B cell (primary cell): ENCODE measurements at regions not wholly inside any gene's neighbourhood (a gene's known extent, or its start where the extent isn't known, plus 50 kb on each side); places are given as distances from the start of the nearest gene placed in this dataset.

Experiments
- ATAC-seq: fragments of 200-7000 bp; cut with Tn5 transposase; one replicate; pipeline ENCODE4 v1.10.0; 2021; ENCODE audit warnings: low read depth, mild to moderate bottlenecking, moderate number of reproducible peaks, moderate library complexity
- CTCF ChIA-PET: fragments of 350-600 bp; sonication (Branson Sonifier 250); formaldehyde crosslinking; loops from one replicate; lab custom pipeline; 2021; ENCODE audit warnings: antibody characterized with exemption, inconsistent platforms; lab: Charles Lee
- POLR2A ChIA-PET: fragments of 350-600 bp; sonication (Branson Sonifier 250); formaldehyde crosslinking; loops from one replicate; lab custom pipeline; 2021; ENCODE audit warnings: antibody characterized with exemption; lab: Charles Lee
- DNase-seq: peaks from one replicate; pipeline ENCODE4 v3.0.0; 2013
- H2AFZ ChIP-seq: 2 replicates; pipeline ENCODE4 v1.6.1; 2012; ENCODE audit warnings: mild to moderate bottlenecking, low read depth, low read length; ENCODE audit not compliant: insufficient read depth, poor library complexity, severe bottlenecking
- H3K27ac ChIP-seq, 2 donors: 1 replicate in 1 of 2; 2 replicates in 1 of 2; pipeline ENCODE4 v1.5.1; 2012 to 2013; ENCODE audit warnings: low read length in 2 of 2, mild to moderate bottlenecking in 2 of 2, moderate library complexity in 1 of 2
- H3K27me3 ChIP-seq, 4 experiments: fragments of 200-600 bp in 1 of 4; sonication (generic) in 1 of 4; replicated peaks in 1 of 4; 1 replicate in 2 of 4; 2 replicates in 2 of 4; pipeline versions ENCODE4 v1.6.1 to v1.7.0; 2013 to 2016; ENCODE audit warnings: low read length in 3 of 4, mild to moderate bottlenecking in 2 of 4, mixed read lengths in 1 of 4, moderate library complexity in 1 of 4; ENCODE audit not compliant: insufficient read depth in 4 of 4, control insufficient read depth in 3 of 4; ENCODE audit errors: control extremely low read depth in 1 of 4
- H3K36me3 ChIP-seq, 2 experiments: replicated peaks in 1 of 2; 1 replicate in 1 of 2; 2 replicates in 1 of 2; pipeline versions ENCODE4 v1.6.1 to v1.7.1; 2013; ENCODE audit warnings: low read length in 1 of 2; ENCODE audit not compliant: insufficient read depth in 2 of 2, control insufficient read depth in 1 of 2; ENCODE audit errors: control extremely low read depth in 1 of 2, extremely low read depth in 1 of 2
- H3K4me1 ChIP-seq, 2 donors: fragments of 200-600 bp in 1 of 2; sonication (generic) in 1 of 2; 1 replicate in 1 of 2; 2 replicates in 1 of 2; pipeline versions ENCODE4 v1.5.1 to v1.6.1; 2013 to 2017; ENCODE audit warnings: low read length in 2 of 2; ENCODE audit not compliant: control insufficient read depth in 2 of 2, insufficient read depth in 2 of 2
- H3K4me2 ChIP-seq: replicated peaks from 2 replicates; pipeline ENCODE3; 2012; ENCODE audit warnings: mild to moderate bottlenecking, low read depth, low read length; ENCODE audit not compliant: poor library complexity, severe bottlenecking
- H3K4me3 ChIP-seq, 5 experiments: fragments of 200-600 bp in 1 of 5; sonication (generic) in 1 of 5; 1 replicate in 3 of 5; 2 replicates in 2 of 5; pipeline versions ENCODE4 v1.5.1 to v1.7.0; 2011 to 2016; ENCODE audit warnings: low read length in 4 of 5, mild to moderate bottlenecking in 4 of 5, low read depth in 2 of 5, control low read depth in 1 of 5, moderate library complexity in 1 of 5; ENCODE audit not compliant: insufficient read depth in 1 of 5; ENCODE audit errors: control extremely low read depth in 1 of 5, extremely low read depth in 1 of 5
- H3K79me2 ChIP-seq: fragments of 200-600 bp; sonication (generic); one replicate; pipeline ENCODE4 v1.6.0; 2016; ENCODE audit warnings: low read length; ENCODE audit not compliant: control insufficient read depth, insufficient read depth
- H3K9ac ChIP-seq: fragments of 200-600 bp; sonication (generic); 2 replicates; pipeline ENCODE4 v1.6.1; 2017; ENCODE audit warnings: mild to moderate bottlenecking, low read length, moderate library complexity
- H3K9me3 ChIP-seq, 3 donors: one replicate each; pipeline versions ENCODE4 v1.6.1 to v1.7.1; 2013; ENCODE audit warnings: low read length in 2 of 3; ENCODE audit not compliant: control insufficient read depth in 2 of 3, insufficient read depth in 1 of 3; ENCODE audit errors: control extremely low read depth in 1 of 3
- H4K20me1 ChIP-seq: 2 replicates; pipeline ENCODE4 v1.6.0; 2012; ENCODE audit warnings: mild to moderate bottlenecking, low read length; ENCODE audit not compliant: insufficient read depth, control insufficient read depth, poor library complexity, severe bottlenecking
- H3K27ac Mint-ChIP-seq: one replicate; pipeline ENCODE4 v1.8.0; 2021; ENCODE audit warnings: mixed read lengths
- H3K27me3 Mint-ChIP-seq: one replicate; pipeline ENCODE4 v1.8.0; 2021; ENCODE audit warnings: mixed read lengths
- H3K4me1 Mint-ChIP-seq: one replicate; pipeline ENCODE4 v1.8.0; 2021; ENCODE audit warnings: mixed read lengths
- H3K4me3 Mint-ChIP-seq: one replicate; pipeline ENCODE4 v1.8.0; 2021; ENCODE audit warnings: mixed read lengths
- H3K9me3 Mint-ChIP-seq: one replicate; pipeline ENCODE4 v1.8.0; 2022; ENCODE audit warnings: mixed read lengths; ENCODE audit not compliant: insufficient read depth
- CTCF ChIP-seq: fragments of 200-600 bp; IDR thresholded peaks from one replicate; pipeline ENCODE4 v1.8.0; 2022; ENCODE audit warnings: antibody characterized with exemption, mild to moderate bottlenecking
- EZH2 ChIP-seq: IDR thresholded peaks from 2 replicates; pipeline ENCODE4 v1.6.1; 2012; ENCODE audit warnings: borderline replicate concordance, low read depth, mild to moderate bottlenecking, moderate library complexity, low read length; ENCODE audit not compliant: insufficient read depth, poor library complexity, severe bottlenecking
- WGBS: methylation state at CpG from one replicate; pipeline ENCODE4 v1.1.5; 2013; ENCODE audit warnings: missing lambda C conversion rate; ENCODE audit not compliant: insufficient coverage; 5-methylcytosine and 5-hydroxymethylcytosine counted together
- intact Hi-C: fragments of 100-400 bp; cut with micrococcal nuclease; formaldehyde crosslinking; loops from one replicate; pipeline ENCODE4 v1.10.0; 2022

DNA sequence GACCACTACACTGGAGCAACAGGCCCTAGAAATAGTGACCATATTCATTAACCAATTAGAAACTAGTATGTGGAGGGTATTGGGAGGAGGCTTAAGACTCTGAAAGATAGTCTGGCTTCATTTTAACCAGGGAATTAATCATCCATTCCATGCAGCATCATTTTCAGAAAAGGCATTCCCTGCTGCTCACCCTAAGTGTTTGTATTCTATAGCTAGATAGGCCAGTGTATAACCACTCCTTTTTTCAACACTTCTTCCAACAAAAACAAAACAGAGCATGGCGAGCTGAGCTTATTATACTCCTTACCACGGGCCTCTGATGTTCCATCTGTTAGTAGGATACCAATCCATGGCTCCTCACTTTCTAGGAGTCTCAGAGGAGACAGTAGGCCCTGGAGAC is 112.0 kb upstream of the PKDCC start:
- CTCF ChIA-PET: no interaction called here
- peaks cover 28% of the 10 kb centered on the region for H3K27me3 Mint-ChIP-seq

GRCh38 chr2:41936771-41937463 is 110.9 kb upstream of the PKDCC start:
- H3K4me1 Mint-ChIP-seq: no peaks in the 10 kb centered on the region
- no peak overlapping the region for H3K27ac Mint-ChIP-seq
- no peak for ATAC-seq
- no peak overlapping the region for H3K4me3 ChIP-seq
- no peaks in the 10 kb centered on the region for H3K79me2 ChIP-seq
- H3K9me3 Mint-ChIP-seq: no peaks in the 10 kb centered on the region
- H3K9ac ChIP-seq: no peak overlapping the region
- no peaks in the 10 kb centered on the region for H3K4me1 ChIP-seq
- TF ChIP-seq EZH2 (no peak), CTCF (no peak)
- H3K27me3 ChIP-seq: peaks cover 0 to 6% (median 0%) of the 10 kb centered on the region in 4 experiments
- DNase-seq: no peak
- H3K27me3 Mint-ChIP-seq: peaks cover 22% of the 10 kb centered on the region
- no peak overlapping the region for H2AFZ ChIP-seq
- no peak overlapping the region for H3K4me2 ChIP-seq
- POLR2A ChIA-PET: no interaction called here
- no peak overlapping the region for H3K27ac ChIP-seq
- H3K36me3 ChIP-seq: no peaks in the 10 kb centered on the region
- CTCF ChIA-PET: no interaction called here
- intact Hi-C loops: no loop called here
- no peak overlapping the region for H3K4me3 Mint-ChIP-seq
- no peaks in the 10 kb centered on the region for H4K20me1 ChIP-seq
- 90% methylated on average over 3 of the region's 7 CpGs for WGBS
- no peaks in the 10 kb centered on the region for H3K9me3 ChIP-seq

More for the DNA sequence above, 112.0 kb upstream of the PKDCC start:
- no peak overlapping the region for H3K4me3 Mint-ChIP-seq
- Histone ChIP-seq H3K4me3 (no peak overlapping the region), H3K4me2 (no peak overlapping the region), H3K27me3 (peaks cover 0 to 5% (median 0%) of the 10 kb centered on the region in 4 experiments), H3K9me3 (no peaks in the 10 kb centered on the region), H3K36me3 (no peaks in the 10 kb centered on the region), H3K27ac (no peak overlapping the region), H3K79me2 (no peaks in the 10 kb centered on the region), H4K20me1 (no peaks in the 10 kb centered on the region), H3K9ac (no peak overlapping the region), H3K4me1 (no peaks in the 10 kb centered on the region), H2AFZ (no peak overlapping the region)
- H3K4me1 Mint-ChIP-seq: no peaks in the 10 kb centered on the region
- TF ChIP-seq EZH2: no peak
- no peak for TF ChIP-seq CTCF
- intact Hi-C loops: no loop called here
- no peaks in the 10 kb centered on the region for H3K9me3 Mint-ChIP-seq
- POLR2A ChIA-PET: no interaction called here
- 70% methylated on average over 2 of the region's 2 CpGs for WGBS
- no peak overlapping the region for H3K27ac Mint-ChIP-seq
- ATAC-seq (no peak), DNase-seq (no peak)
